Fibroblast of villous mesenchyme (primary cell): ENCODE measurements at regions not wholly inside any gene's neighbourhood (a gene's known extent, or its start where the extent isn't known, plus 50 kb on each side); places are given as distances from the start of the nearest gene placed in this dataset.

Experiments used
- DNase-seq: peaks from one replicate; pipeline ENCODE4 v3.0.0-alpha.2; 2010; ENCODE audit warnings: low read depth
- H3K4me3 ChIP-seq: 2 replicates; pipeline ENCODE4 v1.5.1; 2011; ENCODE audit warnings: low read depth, mild to moderate bottlenecking, low read length
- TF ChIP-seq, protein P1 (sequence below): IDR thresholded peaks from 2 replicates; pipeline ENCODE4 v1.5.1; 2012; ENCODE audit warnings: low read depth, mild to moderate bottlenecking, low read length; ENCODE audit not compliant: insufficient read depth

DNA sequence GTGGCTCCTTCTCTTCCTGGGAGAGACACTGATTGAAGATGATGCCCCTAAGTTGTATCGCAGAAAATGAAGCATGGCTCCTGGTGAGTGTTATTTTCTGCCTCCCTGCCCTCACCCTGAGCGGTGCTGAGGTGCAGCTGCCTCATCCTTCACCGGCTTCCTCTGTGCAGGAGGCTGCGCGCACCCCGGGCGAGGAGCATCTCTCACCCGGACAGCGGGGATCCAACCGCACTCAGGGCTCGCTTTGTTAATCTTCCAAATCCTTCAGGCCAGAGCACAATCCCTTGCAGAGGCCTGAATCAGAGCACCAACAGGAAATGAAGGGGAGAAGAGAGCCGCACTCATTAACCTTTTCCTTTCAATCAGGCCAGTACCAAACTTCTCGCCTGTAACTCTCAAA, 910.3 kb downstream of the CCSER2 start:
- DNase-seq: no peak
- TF ChIP-seq, protein P1, sequence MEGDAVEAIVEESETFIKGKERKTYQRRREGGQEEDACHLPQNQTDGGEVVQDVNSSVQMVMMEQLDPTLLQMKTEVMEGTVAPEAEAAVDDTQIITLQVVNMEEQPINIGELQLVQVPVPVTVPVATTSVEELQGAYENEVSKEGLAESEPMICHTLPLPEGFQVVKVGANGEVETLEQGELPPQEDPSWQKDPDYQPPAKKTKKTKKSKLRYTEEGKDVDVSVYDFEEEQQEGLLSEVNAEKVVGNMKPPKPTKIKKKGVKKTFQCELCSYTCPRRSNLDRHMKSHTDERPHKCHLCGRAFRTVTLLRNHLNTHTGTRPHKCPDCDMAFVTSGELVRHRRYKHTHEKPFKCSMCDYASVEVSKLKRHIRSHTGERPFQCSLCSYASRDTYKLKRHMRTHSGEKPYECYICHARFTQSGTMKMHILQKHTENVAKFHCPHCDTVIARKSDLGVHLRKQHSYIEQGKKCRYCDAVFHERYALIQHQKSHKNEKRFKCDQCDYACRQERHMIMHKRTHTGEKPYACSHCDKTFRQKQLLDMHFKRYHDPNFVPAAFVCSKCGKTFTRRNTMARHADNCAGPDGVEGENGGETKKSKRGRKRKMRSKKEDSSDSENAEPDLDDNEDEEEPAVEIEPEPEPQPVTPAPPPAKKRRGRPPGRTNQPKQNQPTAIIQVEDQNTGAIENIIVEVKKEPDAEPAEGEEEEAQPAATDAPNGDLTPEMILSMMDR: no peak
- H3K4me3 ChIP-seq: no peak overlapping the region

DNA sequence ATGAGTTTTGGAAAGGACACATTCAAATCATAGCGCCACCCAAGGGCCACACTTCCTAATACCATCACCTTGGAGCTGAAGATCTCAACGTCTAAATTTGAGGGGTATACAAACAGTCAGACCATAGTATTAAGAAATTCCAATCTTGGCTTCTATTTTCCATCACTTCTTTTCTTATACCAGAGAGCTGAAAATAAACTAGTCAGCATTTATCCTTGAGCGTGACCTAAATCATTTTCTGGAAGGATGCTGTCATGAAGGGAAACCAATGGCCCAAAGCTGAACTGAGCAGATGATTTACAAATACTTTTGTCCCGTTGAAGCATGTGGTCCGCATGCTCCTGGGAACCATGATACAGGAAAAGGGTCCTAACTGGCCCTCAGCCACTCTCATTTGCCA, 921.9 kb downstream of the CCSER2 start:
- no peak for DNase-seq
- TF ChIP-seq, protein P1: no peak

DNA sequence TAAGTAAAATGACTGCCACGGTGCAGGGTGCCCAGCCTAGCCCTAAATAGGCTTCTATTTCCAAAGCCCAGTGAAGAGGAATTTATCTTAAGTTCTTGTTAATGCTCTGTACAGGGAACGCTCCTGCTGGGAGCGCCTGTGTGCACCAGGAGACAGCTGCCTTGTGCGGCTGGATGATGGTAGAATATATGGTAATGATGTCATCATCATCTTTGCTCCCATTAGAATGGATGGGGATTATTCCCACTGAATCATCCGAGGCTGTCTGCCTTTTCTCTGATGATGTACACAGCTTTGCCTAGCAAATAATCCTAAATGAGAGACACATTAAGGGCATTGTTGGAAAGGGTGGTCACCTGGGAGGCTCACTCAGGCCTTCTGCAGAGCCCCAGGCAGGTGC, 928.1 kb downstream of the CCSER2 start:
- TF ChIP-seq, protein P1: no peak
- H3K4me3 ChIP-seq: no peak overlapping the region
- DNase-seq: no peak

More for the DNA sequence above, 921.9 kb downstream of the CCSER2 start:
- H3K4me3 ChIP-seq: no peak overlapping the region

DNA sequence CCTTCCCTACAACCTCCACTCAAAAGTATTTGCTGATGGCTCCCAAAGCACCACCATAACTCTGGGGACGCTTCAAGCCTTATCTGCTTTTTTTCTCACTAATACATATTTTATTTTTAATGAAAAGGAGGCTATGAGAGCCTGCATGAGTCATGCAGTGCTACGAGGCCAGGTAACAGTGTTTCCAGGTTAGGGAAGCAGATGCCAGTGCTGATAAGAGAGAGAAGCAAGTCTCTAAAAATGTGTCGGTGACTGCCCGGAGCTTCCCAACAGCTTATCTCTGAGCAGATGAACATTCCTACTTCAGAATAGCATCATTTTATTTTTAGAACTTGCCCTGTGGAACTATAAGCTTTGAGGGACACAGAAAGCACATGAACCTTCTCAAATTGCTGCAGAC, 931.5 kb downstream of the CCSER2 start:
- no peak for DNase-seq
- H3K4me3 ChIP-seq: no peak overlapping the region
- TF ChIP-seq, protein P1: no peak

DNA sequence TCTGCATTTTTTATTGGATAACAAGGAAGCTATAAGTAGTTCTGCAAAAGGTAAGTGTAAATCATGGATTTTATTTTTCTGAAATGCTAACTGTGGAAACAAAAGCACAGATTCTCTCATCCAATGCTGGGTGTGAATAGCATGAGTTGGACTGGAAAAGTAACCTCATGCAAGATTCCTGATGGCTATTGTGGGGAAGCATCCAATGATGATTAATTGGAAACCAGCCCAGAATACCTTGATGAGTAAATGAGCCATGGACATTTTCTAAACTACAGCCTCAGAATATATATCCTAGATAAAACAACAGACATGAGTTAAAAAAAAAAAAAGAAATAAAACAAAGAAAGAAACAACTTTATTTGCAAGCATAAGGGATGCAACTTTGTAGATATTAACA, 934.6 kb downstream of the CCSER2 start:
- no peak overlapping the region for H3K4me3 ChIP-seq
- TF ChIP-seq, protein P1: no peak
- no peak for DNase-seq

DNA sequence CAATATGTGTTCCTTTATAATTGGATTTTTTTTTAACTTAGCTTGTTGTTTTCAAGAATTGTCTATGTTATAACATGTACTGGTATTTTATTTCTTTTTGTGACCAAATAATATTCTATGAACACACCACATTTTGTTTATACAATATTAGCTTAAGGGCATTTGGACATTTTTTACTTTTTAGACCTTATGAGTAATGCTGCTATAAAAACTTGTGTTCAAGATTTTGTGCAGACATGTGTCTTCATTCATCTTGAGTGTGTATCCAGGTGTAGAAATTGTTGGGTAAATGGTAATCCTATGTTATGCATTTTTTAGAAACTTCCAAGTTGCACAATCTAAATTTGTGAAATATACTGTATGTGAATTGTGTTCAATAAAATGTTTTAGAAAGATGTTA, 936.7 kb downstream of the CCSER2 start:
- TF ChIP-seq, protein P1: no peak
- DNase-seq: no peak

DNA sequence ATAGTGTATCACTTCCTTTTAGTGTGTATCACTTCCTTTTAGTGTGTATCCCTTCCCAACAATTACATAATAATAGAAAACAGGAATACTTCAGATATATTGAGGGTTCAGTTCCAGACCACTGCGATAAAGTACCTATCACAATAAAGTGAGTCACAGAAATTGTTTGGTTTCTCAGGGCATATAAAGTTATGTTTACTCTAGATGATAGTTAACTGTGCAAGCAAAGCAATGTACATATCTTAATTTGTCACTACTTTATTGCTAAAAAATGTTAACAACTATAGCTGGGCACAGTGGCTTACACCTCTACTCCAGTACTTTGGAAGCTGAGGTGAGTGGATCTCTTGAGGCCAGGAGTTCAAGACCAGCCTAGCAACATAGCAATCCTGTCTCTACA, 938.4 kb downstream of the CCSER2 start:
- no peak overlapping the region for H3K4me3 ChIP-seq
- DNase-seq: no peak
- TF ChIP-seq, protein P1: no peak

More for the DNA sequence above, 936.7 kb downstream of the CCSER2 start:
- H3K4me3 ChIP-seq: no peak overlapping the region
